ENCODE measurements at regions not wholly inside any gene's neighbourhood (a gene's known extent, or its start where the extent isn't known, plus 50 kb on each side); places are given as distances from the start of the nearest gene placed in this dataset.
"Not testable (repeated sequence)": the region's sequence is repeated elsewhere in the genome, so short reads cannot be mapped to it uniquely, and the experiment has no call there.

DNA sequence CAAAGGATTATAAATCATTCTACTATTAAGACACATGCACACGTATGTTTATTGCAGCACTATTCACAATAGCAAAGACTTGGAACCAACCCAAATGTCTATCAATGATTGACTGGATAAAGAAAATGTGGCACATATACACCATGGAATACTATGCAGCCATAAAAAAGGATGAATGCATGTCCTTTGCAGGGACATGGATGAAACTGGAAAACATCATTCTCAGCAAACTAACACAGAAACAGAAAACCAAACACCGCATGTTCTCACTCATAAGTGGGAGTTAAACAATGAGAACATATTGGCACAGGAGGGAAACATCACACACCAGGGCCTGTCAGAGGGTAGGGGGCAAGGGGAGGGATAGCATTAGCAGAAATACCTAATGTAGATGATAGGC lies 646.7 kb upstream of the ARRDC3 start:
- TF ChIP-seq POLR2AphosphoS5 (IDR thresholded peaks at IDR 0.05); CTCF (IDR thresholded peaks at IDR 0.05; ENCODE audit: poor library complexity, severe bottlenecking); TAF1 (IDR thresholded peaks at IDR 0.05; ENCODE audit: low read depth); EZH2 (IDR thresholded peaks at IDR 0.05; ENCODE audit: borderline replicate concordance, insufficient read depth, low read length, poor library complexity, severe bottlenecking); RAD21 (conservative IDR thresholded peaks at IDR 0.05); EP300 (conservative IDR thresholded peaks at IDR 0.05; ENCODE audit: poor library complexity, severe bottlenecking); MXI1 (conservative IDR thresholded peaks at IDR 0.05; ENCODE audit: poor library complexity, severe bottlenecking); SMC3 (conservative IDR thresholded peaks at IDR 0.05; ENCODE audit: poor library complexity): not testable (repeated sequence)
- TF ChIP-seq, protein P1, sequence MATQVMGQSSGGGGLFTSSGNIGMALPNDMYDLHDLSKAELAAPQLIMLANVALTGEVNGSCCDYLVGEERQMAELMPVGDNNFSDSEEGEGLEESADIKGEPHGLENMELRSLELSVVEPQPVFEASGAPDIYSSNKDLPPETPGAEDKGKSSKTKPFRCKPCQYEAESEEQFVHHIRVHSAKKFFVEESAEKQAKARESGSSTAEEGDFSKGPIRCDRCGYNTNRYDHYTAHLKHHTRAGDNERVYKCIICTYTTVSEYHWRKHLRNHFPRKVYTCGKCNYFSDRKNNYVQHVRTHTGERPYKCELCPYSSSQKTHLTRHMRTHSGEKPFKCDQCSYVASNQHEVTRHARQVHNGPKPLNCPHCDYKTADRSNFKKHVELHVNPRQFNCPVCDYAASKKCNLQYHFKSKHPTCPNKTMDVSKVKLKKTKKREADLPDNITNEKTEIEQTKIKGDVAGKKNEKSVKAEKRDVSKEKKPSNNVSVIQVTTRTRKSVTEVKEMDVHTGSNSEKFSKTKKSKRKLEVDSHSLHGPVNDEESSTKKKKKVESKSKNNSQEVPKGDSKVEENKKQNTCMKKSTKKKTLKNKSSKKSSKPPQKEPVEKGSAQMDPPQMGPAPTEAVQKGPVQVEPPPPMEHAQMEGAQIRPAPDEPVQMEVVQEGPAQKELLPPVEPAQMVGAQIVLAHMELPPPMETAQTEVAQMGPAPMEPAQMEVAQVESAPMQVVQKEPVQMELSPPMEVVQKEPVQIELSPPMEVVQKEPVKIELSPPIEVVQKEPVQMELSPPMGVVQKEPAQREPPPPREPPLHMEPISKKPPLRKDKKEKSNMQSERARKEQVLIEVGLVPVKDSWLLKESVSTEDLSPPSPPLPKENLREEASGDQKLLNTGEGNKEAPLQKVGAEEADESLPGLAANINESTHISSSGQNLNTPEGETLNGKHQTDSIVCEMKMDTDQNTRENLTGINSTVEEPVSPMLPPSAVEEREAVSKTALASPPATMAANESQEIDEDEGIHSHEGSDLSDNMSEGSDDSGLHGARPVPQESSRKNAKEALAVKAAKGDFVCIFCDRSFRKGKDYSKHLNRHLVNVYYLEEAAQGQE (IDR thresholded peaks at IDR 0.05; ENCODE audit: borderline replicate concordance) = not testable (repeated sequence)
